Fibroblast of peridontal ligament (primary cell): ENCODE measurements at regions not wholly inside any gene's neighbourhood (a gene's known extent, or its start where the extent isn't known, plus 50 kb on each side); places are given as distances from the start of the nearest gene placed in this dataset.
"Not testable (repeated sequence)": the region's sequence is repeated elsewhere in the genome, so short reads cannot be mapped to it uniquely, and the experiment has no call there.

Experiments used
- DNase-seq: peaks from one replicate; pipeline ENCODE4 v3.0.0-alpha.2; 2010; ENCODE audit errors: extremely low read depth

GRCh38 chr15:31673263-31673662 is 346.6 kb downstream of the KLF13 start:
- DNase-seq, result not testable (repeated sequence)

GRCh38 chr15:31681529-31682259 is 348.6 kb upstream of the CHRNA7 start:
- not testable (repeated sequence) for DNase-seq

- not testable (repeated sequence) for DNase-seq
Observed at GRCh38 chr15:31687088-31687487, 343.2 kb upstream of the CHRNA7 start.

GRCh38 chr15:31696509-31696908 is 333.8 kb upstream of the CHRNA7 start:
- DNase-seq, result not testable (repeated sequence)

GRCh38 chr15:31705076-31705678 is 325.1 kb upstream of the CHRNA7 start:
- DNase-seq, result not testable (repeated sequence)

DNA sequence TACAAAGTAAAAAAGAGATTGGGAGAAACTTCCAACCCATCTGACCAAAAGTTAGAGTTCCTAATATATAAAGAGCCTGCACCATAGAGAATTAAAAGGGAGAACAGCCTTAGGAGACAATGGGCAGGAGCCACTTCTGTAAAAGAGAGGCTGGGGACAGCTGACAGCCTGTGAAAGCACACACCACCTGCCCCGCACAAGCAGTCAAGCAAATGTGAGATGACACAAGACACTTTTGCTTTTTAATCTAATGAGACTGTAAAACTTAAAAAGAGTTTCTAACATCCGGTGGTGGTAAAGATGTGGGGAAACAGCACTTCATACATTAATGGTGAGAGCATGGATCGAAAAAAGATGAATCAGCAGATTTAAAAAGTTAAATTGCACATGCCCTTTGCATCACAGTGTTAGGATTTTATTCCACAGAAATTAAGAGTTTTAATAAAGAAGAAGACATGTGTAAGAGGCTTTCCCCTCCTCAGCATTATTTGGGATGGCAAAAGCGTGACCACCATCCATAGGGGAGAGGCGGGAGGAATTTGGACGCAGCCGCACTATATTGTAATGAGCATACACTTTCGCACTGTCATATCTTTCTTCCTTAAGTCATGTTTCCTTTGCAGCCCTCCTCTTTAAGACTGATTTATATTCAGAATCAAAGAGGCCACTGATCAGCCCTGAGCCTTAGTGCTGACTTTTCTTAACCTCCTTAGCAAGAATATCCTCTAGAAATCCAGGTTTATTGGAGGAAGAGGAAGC is 322.2 kb upstream of the CHRNA7 start:
- not testable (repeated sequence) for DNase-seq

DNA sequence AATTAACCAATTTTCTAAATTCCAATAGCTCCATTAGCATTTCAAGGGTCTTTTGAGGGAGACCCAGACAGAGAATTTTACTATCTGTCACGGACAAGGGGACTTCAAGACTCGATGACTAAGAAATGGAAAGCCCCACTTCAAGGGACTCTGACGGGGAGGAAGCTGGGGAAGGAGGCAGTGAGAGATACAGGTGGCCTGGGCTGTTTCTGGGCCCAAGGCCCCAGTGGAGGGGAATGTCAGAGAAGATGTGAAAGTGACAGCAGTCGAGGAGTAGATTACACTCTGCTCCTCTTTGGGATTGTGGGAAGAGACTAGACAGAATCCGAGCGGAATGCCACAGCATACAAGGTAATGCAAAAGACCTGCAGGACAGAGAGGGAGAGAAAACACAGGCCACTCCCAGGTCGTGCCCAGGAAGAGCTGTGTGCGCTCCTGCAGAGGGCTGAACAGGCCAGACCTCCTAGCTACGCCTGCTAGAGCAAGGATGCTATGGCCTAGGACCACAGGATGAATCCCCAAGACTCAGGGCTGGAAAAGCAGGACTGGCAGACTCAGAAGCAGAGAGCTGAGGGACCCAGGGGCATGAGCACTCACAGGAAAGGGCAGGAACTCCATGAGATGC is 321.5 kb upstream of the CHRNA7 start:
- not testable (repeated sequence) for DNase-seq

- DNase-seq, result not testable (repeated sequence)
Observed at GRCh38 chr15:31709479-31709878, 320.8 kb upstream of the CHRNA7 start.

DNA sequence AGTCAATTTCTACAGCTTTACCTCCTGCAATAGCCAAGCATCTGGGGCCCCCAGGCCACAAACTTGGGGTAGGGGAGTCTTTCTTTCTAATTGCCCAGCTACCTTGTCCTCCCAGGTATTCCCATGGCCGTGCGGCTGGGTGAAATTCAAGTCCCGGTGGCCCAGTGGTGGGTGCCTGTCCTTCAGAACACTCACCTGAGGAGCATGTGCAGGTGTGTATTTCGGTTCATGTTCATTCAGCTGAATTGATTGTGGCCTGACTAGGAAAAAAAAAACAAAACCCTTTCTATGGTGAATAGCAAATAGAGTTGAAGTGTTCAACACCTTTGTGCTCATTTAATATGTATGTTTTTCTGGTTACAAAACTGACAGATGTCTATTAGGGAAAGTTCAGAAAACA is 319.5 kb upstream of the CHRNA7 start:
- DNase-seq, result not testable (repeated sequence)

DNA sequence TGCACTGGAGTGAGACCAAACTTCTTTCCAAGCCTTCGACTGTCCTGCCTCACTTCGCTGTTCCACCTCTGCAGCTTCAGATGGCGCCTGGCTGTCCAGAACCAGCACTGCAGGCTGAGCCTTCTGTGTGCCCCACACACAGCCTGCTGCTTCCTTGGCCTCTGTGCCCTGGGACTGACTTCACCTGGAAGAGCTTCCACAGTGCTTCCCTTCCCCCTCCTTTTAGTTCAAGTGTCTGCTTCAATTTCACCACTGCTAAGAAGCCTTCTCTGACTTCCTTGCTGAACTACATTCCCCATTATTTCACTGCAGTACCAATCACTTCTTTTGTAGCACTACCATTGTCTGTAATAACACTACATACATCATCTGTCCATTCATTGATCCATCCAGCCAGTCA is 315.1 kb upstream of the CHRNA7 start:
- DNase-seq, result not testable (repeated sequence)

- not testable (repeated sequence) for DNase-seq
Observed at GRCh38 chr15:31718625-31719024, 311.7 kb upstream of the CHRNA7 start.

GRCh38 chr15:31719396-31720022 is 310.8 kb upstream of the CHRNA7 start:
- DNase-seq, result not testable (repeated sequence)

GRCh38 chr15:31723019-31723418 is 307.3 kb upstream of the CHRNA7 start:
- DNase-seq, result not testable (repeated sequence)

DNA sequence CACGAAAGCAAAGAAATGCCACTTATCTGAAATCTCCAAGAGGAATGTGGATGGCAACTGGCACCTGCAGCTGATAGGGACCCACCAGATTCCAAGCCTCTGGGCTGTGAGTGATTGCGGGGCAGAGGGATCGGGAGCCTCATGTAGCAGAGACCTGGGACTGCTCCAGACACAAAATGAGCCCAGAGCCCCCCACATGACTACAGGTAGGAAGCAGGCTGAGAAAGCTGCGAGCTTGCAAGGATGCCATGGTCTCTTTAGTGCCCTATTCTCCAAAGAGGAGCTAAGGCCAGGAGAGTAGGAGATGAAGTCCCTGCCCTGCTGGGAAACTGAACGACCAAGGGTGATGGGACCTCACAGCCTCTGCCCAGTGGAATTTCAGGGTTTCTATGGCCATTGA is 305.4 kb upstream of the CHRNA7 start:
- not testable (repeated sequence) for DNase-seq

DNA sequence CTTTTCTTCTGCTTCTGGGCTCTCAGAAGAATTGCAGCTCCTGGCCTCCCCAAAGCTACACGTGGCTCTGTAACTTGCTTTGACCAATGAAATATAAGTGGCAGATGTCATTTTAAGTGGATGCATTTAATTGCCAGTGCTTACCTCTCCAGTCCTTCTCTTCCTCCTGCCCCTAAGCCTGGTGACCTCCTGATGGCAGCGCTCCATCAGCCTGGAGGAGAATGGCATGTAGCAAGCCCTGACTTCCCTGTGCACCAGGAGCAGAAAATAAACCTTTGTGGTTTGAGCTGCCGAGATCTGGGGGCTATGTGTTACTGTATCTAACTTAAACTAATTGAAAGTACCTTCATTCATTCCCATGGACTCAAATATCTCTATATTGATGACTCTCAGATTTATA is 304.7 kb upstream of the CHRNA7 start:
- DNase-seq, result not testable (repeated sequence)

- no peak for DNase-seq
Observed at GRCh38 chr15:31727612-31728011, 302.7 kb upstream of the CHRNA7 start.

DNA sequence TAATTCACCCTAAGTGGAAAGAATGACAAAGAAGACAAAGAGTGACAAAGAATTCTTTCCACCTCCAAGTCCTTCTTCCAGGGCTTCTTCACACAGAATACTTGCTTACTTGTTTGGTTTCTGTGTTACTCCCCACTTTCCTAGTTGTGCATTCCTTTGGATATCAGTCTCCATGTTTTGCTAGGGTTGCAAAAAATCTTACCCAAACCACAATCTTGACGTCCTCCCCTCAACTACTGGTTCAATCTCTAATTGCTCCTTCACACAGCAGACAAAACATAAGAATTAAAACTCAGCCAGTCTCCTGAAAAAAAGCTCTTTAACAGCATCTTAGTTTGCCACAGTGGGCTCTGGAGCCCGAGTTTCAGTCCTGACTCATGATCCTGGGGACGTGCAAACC is 297.6 kb upstream of the CHRNA7 start:
- DNase-seq, result no peak

DNA sequence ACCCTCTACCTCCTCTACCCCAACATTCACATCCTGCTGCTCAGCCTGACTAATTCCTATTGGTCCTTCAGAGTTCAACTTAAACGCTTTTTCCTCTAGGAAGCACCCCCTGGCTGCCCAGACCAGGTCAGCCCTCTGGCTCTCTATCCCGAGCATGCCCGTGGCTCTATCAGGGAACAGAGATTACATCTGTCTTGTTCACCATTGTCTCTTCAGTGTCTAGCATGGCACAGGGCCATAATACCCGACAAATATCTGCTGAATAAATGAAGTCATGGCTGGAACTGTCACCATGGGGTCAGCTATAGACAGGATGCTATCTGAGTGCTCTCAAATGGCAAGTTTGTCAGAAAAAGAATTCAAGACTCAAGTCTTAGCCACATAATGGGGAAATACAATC is 296.9 kb upstream of the CHRNA7 start:
- no peak for DNase-seq

GRCh38 chr15:31740203-31740602 is 290.1 kb upstream of the CHRNA7 start:
- DNase-seq, result no peak

GRCh38 chr15:31745841-31746240 is 284.5 kb upstream of the CHRNA7 start:
- no peak for DNase-seq

- peak; percentile 17 for DNase-seq
Observed at GRCh38 chr15:31752065-31752762, 278.1 kb upstream of the CHRNA7 start.
